H9 (cell line): ENCODE measurements at regions not wholly inside any gene's neighbourhood (a gene's known extent, or its start where the extent isn't known, plus 50 kb on each side); places are given as distances from the start of the nearest gene placed in this dataset.

Experiments
- DNase-seq: peaks from one replicate; pipeline ENCODE4 v3.0.0-alpha.2; 2017
- H2AFZ ChIP-seq: one replicate; pipeline ENCODE4 v1.6.1; 2013; ENCODE audit warnings: mild to moderate bottlenecking, low read length, control low read depth, moderate library complexity
- H2AK5ac ChIP-seq: 2 replicates; pipeline ENCODE4 v1.6.1; 2013; ENCODE audit warnings: low read length, control low read depth, mixed read lengths; ENCODE audit not compliant: insufficient read length
- H2BK120ac ChIP-seq: one replicate; pipeline ENCODE4 v1.6.1; 2013; ENCODE audit warnings: low read depth, mild to moderate bottlenecking, low read length, control low read depth, inconsistent platforms; ENCODE audit not compliant: poor library complexity, severe bottlenecking
- H2BK12ac ChIP-seq: 2 replicates; pipeline ENCODE4 v1.6.1; 2013; ENCODE audit warnings: low read length, control low read depth, mixed read lengths, low read depth; ENCODE audit not compliant: insufficient read length
- H2BK15ac ChIP-seq: 2 replicates; pipeline ENCODE4 v1.6.1; 2013; ENCODE audit warnings: low read depth, low read length, control low read depth
- H2BK20ac ChIP-seq: one replicate; pipeline ENCODE4 v1.6.1; 2013; ENCODE audit warnings: low read depth, mild to moderate bottlenecking, low read length, control low read depth, inconsistent platforms; ENCODE audit not compliant: poor library complexity, severe bottlenecking
- H2BK5ac ChIP-seq: 2 replicates; pipeline ENCODE4 v1.6.1; 2013; ENCODE audit warnings: low read length, control low read depth, mixed read lengths; ENCODE audit not compliant: insufficient read length
- H3K14ac ChIP-seq: 2 replicates; pipeline ENCODE4 v1.6.1; 2013; ENCODE audit warnings: low read length, control low read depth; ENCODE audit not compliant: insufficient read depth
- H3K18ac ChIP-seq: 2 replicates; pipeline ENCODE4 v1.6.1; 2013; ENCODE audit warnings: low read depth, mild to moderate bottlenecking, mixed read lengths, low read length, control low read depth; ENCODE audit not compliant: insufficient read length
- H3K23ac ChIP-seq: 2 replicates; pipeline ENCODE4 v1.6.1; 2013; ENCODE audit warnings: low read length, control low read depth, mixed read lengths, low read depth; ENCODE audit not compliant: insufficient read length
- H3K23me2 ChIP-seq: 2 replicates; pipeline ENCODE4 v1.6.1; 2013; ENCODE audit warnings: low read depth, mild to moderate bottlenecking, mixed read lengths, low read length, control low read depth; ENCODE audit not compliant: insufficient read length, poor library complexity, severe bottlenecking
- H3K27ac ChIP-seq: 2 replicates; pipeline ENCODE4 v1.5.1; 2013; ENCODE audit warnings: low read length, control low read depth, mixed read lengths, low read depth; ENCODE audit not compliant: insufficient read length
- H3K27me3 ChIP-seq: 2 replicates; pipeline ENCODE4 v1.6.1; 2013; ENCODE audit warnings: low read length, control low read depth, inconsistent platforms; ENCODE audit not compliant: insufficient read depth
- H3K4ac ChIP-seq: 2 replicates; pipeline ENCODE4 v1.6.1; 2013; ENCODE audit warnings: low read depth, mild to moderate bottlenecking, control low read depth, inconsistent platforms, low read length, moderate library complexity
- H3K4me1 ChIP-seq: 2 replicates; pipeline ENCODE4 v1.6.1; 2013; ENCODE audit warnings: low read length, control low read depth, inconsistent platforms; ENCODE audit not compliant: insufficient read depth
- H3K4me2 ChIP-seq: 2 replicates; pipeline ENCODE4 v1.6.1; 2013; ENCODE audit warnings: low read length, control low read depth, mixed read lengths; ENCODE audit not compliant: insufficient read length, insufficient read depth
- H3K56ac ChIP-seq: 2 replicates; pipeline ENCODE4 v1.6.1; 2013; ENCODE audit warnings: low read depth, mild to moderate bottlenecking, mixed read lengths, low read length, control low read depth; ENCODE audit not compliant: insufficient read length
- H3K79me1 ChIP-seq: 2 replicates; pipeline ENCODE4 v1.6.1; 2013; ENCODE audit warnings: low read depth, mild to moderate bottlenecking, moderate library complexity, low read length, control low read depth, inconsistent platforms; ENCODE audit not compliant: insufficient read depth, poor library complexity, severe bottlenecking
- H3K79me2 ChIP-seq: 2 replicates; pipeline ENCODE4 v1.6.1; 2013; ENCODE audit warnings: low read length, control low read depth, inconsistent platforms; ENCODE audit not compliant: insufficient read depth
- H3K9ac ChIP-seq: 2 replicates; pipeline ENCODE4 v1.6.1; 2013; ENCODE audit warnings: low read length, control low read depth, mixed read lengths; ENCODE audit not compliant: insufficient read length; ENCODE audit errors: extremely low read depth
- H3K9me3 ChIP-seq: one replicate; pipeline ENCODE4 v1.6.1; 2013; ENCODE audit warnings: low read depth, low read length, inconsistent platforms; ENCODE audit not compliant: control insufficient read depth
- H3T11ph ChIP-seq: one replicate; pipeline ENCODE4 v1.6.1; 2013; ENCODE audit warnings: mild to moderate bottlenecking, low read length, control low read depth, inconsistent platforms
- H4K20me1 ChIP-seq: one replicate; pipeline ENCODE4 v1.6.1; 2013; ENCODE audit not compliant: control insufficient read depth, insufficient read length, insufficient read depth
- H4K5ac ChIP-seq: 2 replicates; pipeline ENCODE4 v1.6.1; 2013; ENCODE audit warnings: low read depth, mild to moderate bottlenecking, mixed read lengths, low read length, control low read depth; ENCODE audit not compliant: insufficient read length
- H4K8ac ChIP-seq: replicated peaks from 2 replicates; pipeline ENCODE4 v1.6.1; 2013; ENCODE audit warnings: low read length, control low read depth, mixed read lengths, low read depth; ENCODE audit not compliant: insufficient read length
- H4K91ac ChIP-seq: 2 replicates; pipeline ENCODE4 v1.6.1; 2013; ENCODE audit warnings: low read depth, mild to moderate bottlenecking, moderate library complexity, mixed read lengths, low read length, control low read depth; ENCODE audit not compliant: insufficient read length
- H3K27ac Mint-ChIP-seq, 3 experiments: 2 replicates in 2 of 3; 3 replicates in 1 of 3; pipeline ENCODE4 v1.8.0; 2020 to 2021; ENCODE audit warnings: mixed read lengths in 3 of 3, mild to moderate bottlenecking in 1 of 3, moderate library complexity in 1 of 3
- H3K27me3 Mint-ChIP-seq: 2 replicates; pipeline ENCODE4 v1.8.0; 2021; ENCODE audit warnings: low read depth, mild to moderate bottlenecking, moderate library complexity, mixed read lengths
- H3K36me3 Mint-ChIP-seq, 3 experiments: 2 replicates in 2 of 3; 3 replicates in 1 of 3; pipeline ENCODE4 v1.8.0; 2020 to 2021; ENCODE audit warnings: low read depth in 3 of 3, mixed read lengths in 3 of 3; ENCODE audit not compliant: insufficient read depth in 1 of 3
- H3K4me1 Mint-ChIP-seq, 2 experiments: 2 replicates each; pipeline ENCODE4 v1.8.0; 2020; ENCODE audit warnings: mixed read lengths in 2 of 2
- H3K4me3 Mint-ChIP-seq, 2 experiments: 2 replicates in 1 of 2; 3 replicates in 1 of 2; pipeline ENCODE4 v1.8.0; 2020 to 2021; ENCODE audit warnings: mild to moderate bottlenecking in 2 of 2, mixed read lengths in 2 of 2, moderate library complexity in 1 of 2
- H3K9me3 Mint-ChIP-seq, 2 experiments: 2 replicates in 1 of 2; 3 replicates in 1 of 2; pipeline ENCODE4 v1.8.0; 2020; ENCODE audit warnings: mild to moderate bottlenecking in 2 of 2, mixed read lengths in 2 of 2, moderate library complexity in 1 of 2
- CTCF ChIP-seq: fragments of 200-600 bp; sonication (generic); conservative IDR thresholded peaks from 3 replicates; pipeline ENCODE4 v1.8.0; 2021; ENCODE audit warnings: antibody characterized with exemption, mild to moderate bottlenecking
- WGBS: extraction: QIAGEN DNeasy Blood & Tissue Kit; methylation state at CpG from one replicate; pipeline ENCODE4 v1.1.7; 2013; ENCODE audit warnings: missing lambda C conversion rate, low lambda C conversion rate, mixed read lengths; ENCODE audit not compliant: insufficient read length; ENCODE audit errors: extremely low coverage; 5-methylcytosine and 5-hydroxymethylcytosine counted together

DNA sequence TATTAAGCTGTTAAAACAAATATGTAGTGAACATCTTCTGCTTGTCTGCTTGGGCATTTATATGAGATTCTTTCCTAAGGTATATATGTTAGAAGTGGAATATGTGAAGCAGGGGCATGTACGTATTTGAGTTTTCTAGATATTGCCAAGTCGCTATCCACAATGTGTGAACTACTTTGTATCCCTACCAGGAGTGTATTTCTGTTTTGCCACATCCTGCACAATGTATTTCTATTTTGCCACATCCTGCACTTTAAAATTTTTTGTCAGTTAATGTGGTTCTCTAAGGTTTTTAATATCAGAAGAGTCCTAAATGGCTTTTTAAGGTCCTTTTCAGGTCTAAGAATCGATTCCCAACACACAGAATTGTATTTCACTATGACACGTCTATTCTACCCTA, 141.7 kb upstream of the ATP5MC3 start:
- Histone ChIP-seq H3K14ac (no peak overlapping the region), H2AK5ac (no peak overlapping the region), H3K79me1 (no peaks in the 10 kb centered on the region), H3K56ac (no peak overlapping the region), H4K5ac (no peak overlapping the region), H3K23me2 (no peaks in the 10 kb centered on the region), H3K4me2 (no peak overlapping the region), H2BK120ac (no peak overlapping the region), H3K27me3 (no peaks in the 10 kb centered on the region), H2BK12ac (no peak overlapping the region), H2BK15ac (no peak overlapping the region), H3K79me2 (no peaks in the 10 kb centered on the region), H3K23ac (no peak overlapping the region), H2BK5ac (no peak overlapping the region), H4K20me1 (no peaks in the 10 kb centered on the region), H3K27ac (no peak overlapping the region), H3K9me3 (peaks cover 10% of the 10 kb centered on the region), H3K18ac (no peak overlapping the region), H2AFZ (no peak overlapping the region), H3K4me1 (no peaks in the 10 kb centered on the region), H3K4ac (no peak overlapping the region), H3K9ac (no peak overlapping the region), H2BK20ac (no peak overlapping the region), H3T11ph (no peak overlapping the region), H4K91ac (no peak overlapping the region), H4K8ac (no peak overlapping the region)
- Mint-ChIP-seq H3K27ac (no peak overlapping the region), H3K4me3 (no peak overlapping the region), H3K4me1 (no peaks in the 10 kb centered on the region), H3K36me3 (peaks cover 9 to 23% (median 11%) of the 10 kb centered on the region in 3 experiments), H3K27me3 (no peaks in the 10 kb centered on the region; the same call in 1 of the 2 replicates), H3K9me3 (peaks cover 24 to 29% of the 10 kb centered on the region in 2 experiments)
- DNase-seq: no peak
- no CpG with 5 or more reads among the region's 4 CpGs for WGBS
- no peak for TF ChIP-seq CTCF
